GM23338 (cell line): ENCODE measurements at regions not wholly inside any gene's neighbourhood (a gene's known extent, or its start where the extent isn't known, plus 50 kb on each side); places are given as distances from the start of the nearest gene placed in this dataset.

Experiments used
- ATAC-seq: fragments of 200-7000 bp; cut with Tn5 transposase; 3 replicates; pipeline ENCODE4 v1.9.1; 2020
- DNase-seq: peaks from one replicate; pipeline ENCODE4 v3.0.0-alpha.2; 2015; ENCODE audit warnings: low spot score
- H2AFZ ChIP-seq: fragments of 200-600 bp; sonication (generic); 2 replicates; pipeline ENCODE4 v1.8.0; 2016; ENCODE audit warnings: antibody characterized with exemption, mild to moderate bottlenecking, moderate library complexity
- H3F3A ChIP-seq: fragments of 200-600 bp; sonication (generic); replicated peaks from 2 replicates; pipeline ENCODE4 v1.8.0; 2017; ENCODE audit warnings: antibody characterized with exemption, mixed run types, low read depth
- H3K27ac ChIP-seq: fragments of 200-600 bp; sonication (generic); 2 replicates; pipeline ENCODE4 v1.6.1; 2016; ENCODE audit warnings: low read depth
- H3K27me3 ChIP-seq: fragments of 200-600 bp; sonication (generic); 2 replicates; pipeline ENCODE4 v1.8.0; 2016; ENCODE audit warnings: mild to moderate bottlenecking, mixed run types, moderate library complexity; ENCODE audit not compliant: insufficient read depth
- H3K36me3 ChIP-seq: fragments of 200-600 bp; sonication (generic); 2 replicates; pipeline ENCODE4 v1.8.0; 2016; ENCODE audit warnings: mild to moderate bottlenecking; ENCODE audit not compliant: insufficient read depth
- H3K4me1 ChIP-seq: fragments of 200-600 bp; sonication (generic); 2 replicates; pipeline ENCODE4 v1.8.0; 2016; ENCODE audit warnings: mild to moderate bottlenecking, moderate library complexity; ENCODE audit not compliant: insufficient read depth
- H3K4me2 ChIP-seq: fragments of 200-600 bp; sonication (generic); 2 replicates; pipeline ENCODE4 v1.7.1; 2017; ENCODE audit warnings: mixed run types
- H3K4me3 ChIP-seq: fragments of 200-600 bp; sonication (generic); 2 replicates; pipeline ENCODE4 v1.6.1; 2016; ENCODE audit warnings: mixed run types
- H3K79me2 ChIP-seq: fragments of 200-600 bp; sonication (generic); replicated peaks from 2 replicates; pipeline ENCODE4 v1.8.0; 2017; ENCODE audit warnings: mild to moderate bottlenecking; ENCODE audit not compliant: insufficient read depth
- H3K9me2 ChIP-seq: fragments of 200-600 bp; sonication (generic); 2 replicates; pipeline ENCODE4 v1.8.0; 2017; ENCODE audit not compliant: insufficient read depth
- H4K20me1 ChIP-seq: fragments of 200-600 bp; sonication (generic); replicated peaks from 2 replicates; pipeline ENCODE4 v1.8.0; 2017; ENCODE audit warnings: mild to moderate bottlenecking; ENCODE audit not compliant: insufficient read depth
- H3K27ac Mint-ChIP-seq: 2 replicates; pipeline ENCODE4 v1.8.0; 2020; ENCODE audit warnings: inconsistent platforms, mild to moderate bottlenecking, moderate library complexity, mixed read lengths
- H3K27me3 Mint-ChIP-seq: 3 replicates; pipeline ENCODE4 v1.8.0; 2022; ENCODE audit warnings: low read depth, mild to moderate bottlenecking, moderate library complexity, mixed read lengths, inconsistent platforms; ENCODE audit not compliant: insufficient read depth, poor library complexity
- H3K36me3 Mint-ChIP-seq: 3 replicates; pipeline ENCODE4 v1.8.0; 2021; ENCODE audit warnings: low read depth, mild to moderate bottlenecking, inconsistent platforms, moderate library complexity, mixed read lengths
- H3K4me1 Mint-ChIP-seq: 3 replicates; pipeline ENCODE4 v1.8.0; 2020; ENCODE audit warnings: mild to moderate bottlenecking, inconsistent platforms, mixed read lengths
- H3K4me3 Mint-ChIP-seq: 3 replicates; pipeline ENCODE4 v1.8.0; 2021; ENCODE audit warnings: moderate library complexity, mild to moderate bottlenecking, inconsistent platforms, mixed read lengths
- H3K9me3 Mint-ChIP-seq: 3 replicates; pipeline ENCODE4 v1.8.0; 2020; ENCODE audit warnings: moderate library complexity, mild to moderate bottlenecking, inconsistent platforms, mixed read lengths
- CREB1 ChIP-seq: fragments of 250-450 bp; sonication (Bioruptor Pico); IDR thresholded peaks from 2 replicates; pipeline ENCODE4 v1.5.0; 2020; ENCODE audit warnings: low read depth, mild to moderate bottlenecking, moderate library complexity
- CTCF ChIP-seq, 2 experiments: fragments of 200-600 bp in 1 of 2; sonication (generic) in 1 of 2; conservative IDR thresholded peaks; 2 replicates each; pipeline versions ENCODE4 v1.5.1 to v1.6.1; 2016 to 2017; ENCODE audit warnings: antibody characterized with exemption in 2 of 2, low read depth in 2 of 2, mild to moderate bottlenecking in 2 of 2, moderate library complexity in 1 of 2
- EZH2 ChIP-seq: fragments of 200-600 bp; sonication (generic); IDR thresholded peaks from one replicate; pipeline ENCODE4 v1.8.0; 2017; ENCODE audit warnings: antibody characterized with exemption, mild to moderate bottlenecking, low read depth; ENCODE audit not compliant: unreplicated experiment
- EZH2phosphoT487 ChIP-seq: fragments of 200-600 bp; sonication (generic); IDR thresholded peaks from one replicate; pipeline ENCODE4 v1.8.1; 2018; ENCODE audit warnings: antibody characterized with exemption; ENCODE audit not compliant: unreplicated experiment
- POLR2AphosphoS5 ChIP-seq: IDR thresholded peaks from 2 replicates; pipeline ENCODE4 v1.6.1; 2016; ENCODE audit warnings: antibody characterized with exemption, low read depth
- STAT1 ChIP-seq: IDR thresholded peaks from one replicate; pipeline ENCODE4 v1.6.1; 2016; ENCODE audit warnings: antibody characterized with exemption; ENCODE audit not compliant: unreplicated experiment
- ZNF114 ChIP-seq: fragments of 250-450 bp; sonication (Bioruptor Pico); IDR thresholded peaks from 2 replicates; pipeline ENCODE4 v1.5.0; 2020; ENCODE audit warnings: mild to moderate bottlenecking, moderate library complexity
- ZNF462 ChIP-seq: fragments of 250-450 bp; sonication (Bioruptor Pico); IDR thresholded peaks from 2 replicates; pipeline ENCODE4 v1.5.0; 2020; ENCODE audit warnings: mild to moderate bottlenecking, moderate library complexity
- TF ChIP-seq, protein P1 (sequence below): IDR thresholded peaks from 2 replicates; pipeline ENCODE4 v1.6.1; 2016; ENCODE audit warnings: antibody characterized with exemption
- TF ChIP-seq, protein P2 (sequence below): IDR thresholded peaks from one replicate; pipeline ENCODE4 v1.6.1; 2018; ENCODE audit warnings: antibody characterized with exemption; ENCODE audit not compliant: unreplicated experiment

GRCh38 chr18:67092141-67092540 is 424.4 kb downstream of the DSEL start (continued):
- TF ChIP-seq POLR2AphosphoS5 (no peak), CREB1 (no peak)
- TF ChIP-seq, protein P1, sequence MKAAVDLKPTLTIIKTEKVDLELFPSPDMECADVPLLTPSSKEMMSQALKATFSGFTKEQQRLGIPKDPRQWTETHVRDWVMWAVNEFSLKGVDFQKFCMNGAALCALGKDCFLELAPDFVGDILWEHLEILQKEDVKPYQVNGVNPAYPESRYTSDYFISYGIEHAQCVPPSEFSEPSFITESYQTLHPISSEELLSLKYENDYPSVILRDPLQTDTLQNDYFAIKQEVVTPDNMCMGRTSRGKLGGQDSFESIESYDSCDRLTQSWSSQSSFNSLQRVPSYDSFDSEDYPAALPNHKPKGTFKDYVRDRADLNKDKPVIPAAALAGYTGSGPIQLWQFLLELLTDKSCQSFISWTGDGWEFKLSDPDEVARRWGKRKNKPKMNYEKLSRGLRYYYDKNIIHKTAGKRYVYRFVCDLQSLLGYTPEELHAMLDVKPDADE = no peak

DNA sequence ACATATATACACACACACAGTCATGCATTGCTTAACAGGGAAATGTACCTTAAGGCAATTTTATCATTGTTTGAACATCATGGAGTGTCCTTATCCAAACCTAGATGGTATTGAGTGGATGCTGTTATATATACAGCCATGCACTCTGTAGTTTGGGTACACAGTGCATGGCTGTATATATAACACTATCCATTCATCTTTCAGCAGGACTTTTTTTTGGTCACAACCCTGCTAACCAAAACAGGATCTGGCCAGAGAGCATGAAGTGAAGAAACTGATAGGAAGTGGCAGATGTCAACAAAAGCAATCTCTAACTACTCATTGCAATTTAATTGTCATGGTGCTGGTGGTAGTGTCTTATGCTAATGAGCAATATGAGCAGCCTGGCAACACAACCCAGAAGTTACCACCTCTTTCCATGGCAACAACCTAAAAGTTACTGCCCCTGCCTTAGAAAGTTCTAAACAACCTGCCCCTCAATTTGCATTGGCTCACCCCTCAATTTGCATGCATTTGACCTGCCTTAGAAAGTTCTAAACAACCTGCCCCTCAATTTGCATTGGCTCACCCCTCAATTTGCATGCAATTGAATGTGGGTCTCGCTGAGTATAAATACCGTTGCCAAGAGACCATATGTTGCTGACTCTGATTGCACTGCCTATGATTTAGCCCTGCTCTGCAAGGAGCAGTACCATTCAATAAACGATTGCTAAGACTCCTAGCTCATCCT is 434.9 kb downstream of the DSEL start:
- no peaks in the 10 kb centered on the region for H3F3A ChIP-seq
- H3K36me3 ChIP-seq = no peaks in the 10 kb centered on the region
- H3K9me2 ChIP-seq = peaks cover under 1% of the 10 kb centered on the region; the same call in 1 of the 2 replicates
- Mint-ChIP-seq H3K36me3 (no peaks in the 10 kb centered on the region), H3K27ac (peak overlapping the region; percentile 74), H3K4me3 (no peak overlapping the region), H3K9me3 (no peaks in the 10 kb centered on the region), H3K4me1 (peaks cover 33% of the 10 kb centered on the region), H3K27me3 (no peaks in the 10 kb centered on the region)
- H3K27ac ChIP-seq = no peak overlapping the region
- H3K79me2 ChIP-seq = no peaks in the 10 kb centered on the region
- DNase-seq = peak; percentile 78
- H4K20me1 ChIP-seq = no peaks in the 10 kb centered on the region
- no peak overlapping the region for H2AFZ ChIP-seq
- H3K4me2 ChIP-seq = no peak overlapping the region
- ATAC-seq = peak; percentile 81
- H3K4me3 ChIP-seq = no peak overlapping the region
- H3K27me3 ChIP-seq = no peaks in the 10 kb centered on the region
- peaks cover 12% of the 10 kb centered on the region; the same call in 1 of the 2 replicates for H3K4me1 ChIP-seq
- no peak for TF ChIP-seq STAT1
- TF ChIP-seq CREB1 = no peak
- TF ChIP-seq, protein P2, sequence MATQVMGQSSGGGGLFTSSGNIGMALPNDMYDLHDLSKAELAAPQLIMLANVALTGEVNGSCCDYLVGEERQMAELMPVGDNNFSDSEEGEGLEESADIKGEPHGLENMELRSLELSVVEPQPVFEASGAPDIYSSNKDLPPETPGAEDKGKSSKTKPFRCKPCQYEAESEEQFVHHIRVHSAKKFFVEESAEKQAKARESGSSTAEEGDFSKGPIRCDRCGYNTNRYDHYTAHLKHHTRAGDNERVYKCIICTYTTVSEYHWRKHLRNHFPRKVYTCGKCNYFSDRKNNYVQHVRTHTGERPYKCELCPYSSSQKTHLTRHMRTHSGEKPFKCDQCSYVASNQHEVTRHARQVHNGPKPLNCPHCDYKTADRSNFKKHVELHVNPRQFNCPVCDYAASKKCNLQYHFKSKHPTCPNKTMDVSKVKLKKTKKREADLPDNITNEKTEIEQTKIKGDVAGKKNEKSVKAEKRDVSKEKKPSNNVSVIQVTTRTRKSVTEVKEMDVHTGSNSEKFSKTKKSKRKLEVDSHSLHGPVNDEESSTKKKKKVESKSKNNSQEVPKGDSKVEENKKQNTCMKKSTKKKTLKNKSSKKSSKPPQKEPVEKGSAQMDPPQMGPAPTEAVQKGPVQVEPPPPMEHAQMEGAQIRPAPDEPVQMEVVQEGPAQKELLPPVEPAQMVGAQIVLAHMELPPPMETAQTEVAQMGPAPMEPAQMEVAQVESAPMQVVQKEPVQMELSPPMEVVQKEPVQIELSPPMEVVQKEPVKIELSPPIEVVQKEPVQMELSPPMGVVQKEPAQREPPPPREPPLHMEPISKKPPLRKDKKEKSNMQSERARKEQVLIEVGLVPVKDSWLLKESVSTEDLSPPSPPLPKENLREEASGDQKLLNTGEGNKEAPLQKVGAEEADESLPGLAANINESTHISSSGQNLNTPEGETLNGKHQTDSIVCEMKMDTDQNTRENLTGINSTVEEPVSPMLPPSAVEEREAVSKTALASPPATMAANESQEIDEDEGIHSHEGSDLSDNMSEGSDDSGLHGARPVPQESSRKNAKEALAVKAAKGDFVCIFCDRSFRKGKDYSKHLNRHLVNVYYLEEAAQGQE = no peak
- TF ChIP-seq EZH2 = no peak
- TF ChIP-seq, protein P1 = no peak
- no peak for TF ChIP-seq POLR2AphosphoS5
- no peak for TF ChIP-seq EZH2phosphoT487
- TF ChIP-seq CTCF (conservative IDR thresholded peaks at IDR 0.05; ENCODE audit: low read depth in 2 of 2) = no peak
- TF ChIP-seq ZNF114 = no peak
- no peak for TF ChIP-seq ZNF462 (CRISPR knock-in tag)
